ENCODE measurements at regions not wholly inside any gene's neighbourhood (a gene's known extent, or its start where the extent isn't known, plus 50 kb on each side); places are given as distances from the start of the nearest gene placed in this dataset.

DNA sequence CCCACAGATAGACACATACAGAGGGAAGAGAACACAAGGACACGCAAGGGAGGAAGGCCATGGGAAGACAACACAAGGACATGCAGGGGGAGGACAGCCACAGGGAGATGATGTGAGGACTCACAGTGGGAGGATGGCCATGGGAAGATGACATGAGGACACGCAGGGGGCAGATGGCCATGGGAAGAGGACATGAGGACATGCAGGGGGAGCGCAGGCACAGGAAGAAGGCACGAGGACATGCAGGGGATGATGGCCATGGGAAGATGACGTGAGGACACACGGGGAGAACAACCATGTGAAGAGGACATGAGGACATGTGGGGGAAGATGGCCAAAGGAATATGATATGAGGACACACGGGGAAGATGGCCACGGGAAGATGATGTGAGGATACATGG, 84.7 kb downstream of the UQCRFS1 start:
- no peak overlapping the region for H3K4me2 ChIP-seq (ENCODE audit: low read depth, low read length, poor library complexity, severe bottlenecking)
- no peaks in the 10 kb centered on the region for H3F3A ChIP-seq (ENCODE audit: low read depth)
- H3K79me2 ChIP-seq (ENCODE audit: insufficient read depth, low read length): no peaks in the 10 kb centered on the region
- no peaks in the 10 kb centered on the region for H3K9me2 ChIP-seq (replicated peaks; ENCODE audit: low read depth, low read length)
- no peaks in the 10 kb centered on the region for H3K27me3 ChIP-seq (ENCODE audit: insufficient read depth, low read length, poor library complexity, severe bottlenecking)
- H3K4me1 ChIP-seq (ENCODE audit: insufficient read depth, low read length, poor library complexity, severe bottlenecking): no peaks in the 10 kb centered on the region
- no peak overlapping the region for H2AFZ ChIP-seq (ENCODE audit: low read length)
- TF ChIP-seq EZH2phosphoT487 (IDR thresholded peaks at IDR 0.05; ENCODE audit: borderline replicate concordance): no peak
- TF ChIP-seq, protein P1, sequence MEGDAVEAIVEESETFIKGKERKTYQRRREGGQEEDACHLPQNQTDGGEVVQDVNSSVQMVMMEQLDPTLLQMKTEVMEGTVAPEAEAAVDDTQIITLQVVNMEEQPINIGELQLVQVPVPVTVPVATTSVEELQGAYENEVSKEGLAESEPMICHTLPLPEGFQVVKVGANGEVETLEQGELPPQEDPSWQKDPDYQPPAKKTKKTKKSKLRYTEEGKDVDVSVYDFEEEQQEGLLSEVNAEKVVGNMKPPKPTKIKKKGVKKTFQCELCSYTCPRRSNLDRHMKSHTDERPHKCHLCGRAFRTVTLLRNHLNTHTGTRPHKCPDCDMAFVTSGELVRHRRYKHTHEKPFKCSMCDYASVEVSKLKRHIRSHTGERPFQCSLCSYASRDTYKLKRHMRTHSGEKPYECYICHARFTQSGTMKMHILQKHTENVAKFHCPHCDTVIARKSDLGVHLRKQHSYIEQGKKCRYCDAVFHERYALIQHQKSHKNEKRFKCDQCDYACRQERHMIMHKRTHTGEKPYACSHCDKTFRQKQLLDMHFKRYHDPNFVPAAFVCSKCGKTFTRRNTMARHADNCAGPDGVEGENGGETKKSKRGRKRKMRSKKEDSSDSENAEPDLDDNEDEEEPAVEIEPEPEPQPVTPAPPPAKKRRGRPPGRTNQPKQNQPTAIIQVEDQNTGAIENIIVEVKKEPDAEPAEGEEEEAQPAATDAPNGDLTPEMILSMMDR (conservative IDR thresholded peaks at IDR 0.05; ENCODE audit: low read length): no peak
- H3K9me3 ChIP-seq (ENCODE audit: insufficient read depth, low read depth, low read length): peaks cover 5% of the 10 kb centered on the region; the same call in 1 of the 2 replicates
- H3K4me3 ChIP-seq (ENCODE audit: low read length, poor library complexity, severe bottlenecking): no peak overlapping the region
- no peak overlapping the region for H3K9ac ChIP-seq (ENCODE audit: low read depth, low read length, poor library complexity, severe bottlenecking)
- no peaks in the 10 kb centered on the region for H3K36me3 ChIP-seq (ENCODE audit: insufficient read depth, low read length)
- no peaks in the 10 kb centered on the region for H4K20me1 ChIP-seq (ENCODE audit: insufficient read depth, low read length, poor library complexity, severe bottlenecking)

DNA sequence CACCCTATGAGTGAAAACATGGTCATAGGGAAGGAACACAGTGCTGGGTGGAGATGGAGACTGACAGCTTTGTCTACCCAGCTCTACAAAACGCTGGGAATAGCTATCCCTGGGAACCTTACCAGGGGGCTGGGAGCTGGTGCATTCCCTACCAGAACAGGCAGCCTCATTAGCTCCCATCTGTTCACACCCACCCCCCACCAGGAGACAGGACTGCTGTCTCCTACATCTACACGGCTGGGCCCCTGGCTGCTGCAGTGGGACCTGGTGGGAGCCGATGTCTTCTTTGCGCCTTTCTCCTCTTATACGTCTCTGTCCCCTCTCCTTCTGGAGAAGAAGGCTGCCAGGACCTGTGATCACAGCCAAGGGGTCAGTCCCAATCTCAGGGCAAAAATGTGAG, 90.8 kb downstream of the UQCRFS1 start:
- H3K27me3 ChIP-seq (ENCODE audit: insufficient read depth, low read length, poor library complexity, severe bottlenecking): no peaks in the 10 kb centered on the region
- H3K36me3 ChIP-seq (ENCODE audit: insufficient read depth, low read length): no peaks in the 10 kb centered on the region

DNA sequence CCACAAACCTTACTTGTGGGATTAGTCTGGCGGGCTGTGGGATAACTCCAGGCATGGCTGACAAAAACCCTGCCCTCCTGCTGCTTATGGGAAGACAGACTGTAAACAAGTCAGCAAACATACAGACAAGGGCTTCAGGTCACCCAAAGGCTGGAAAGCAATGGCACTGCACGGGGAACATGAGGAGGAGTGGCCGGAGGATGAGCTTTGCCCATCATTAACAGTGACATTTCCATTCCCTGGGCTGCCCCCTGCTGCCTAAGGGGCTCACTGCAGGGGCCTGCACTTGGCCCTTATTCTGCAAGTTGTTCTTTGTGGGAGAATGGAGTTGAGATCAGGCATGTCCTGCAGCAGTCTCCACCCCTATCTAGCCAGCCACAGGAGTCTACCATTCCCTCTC, 91.3 kb downstream of the UQCRFS1 start:
- no peaks in the 10 kb centered on the region for H3K9me2 ChIP-seq (replicated peaks; ENCODE audit: low read depth, low read length)
- no peaks in the 10 kb centered on the region for H3K4me1 ChIP-seq (ENCODE audit: insufficient read depth, low read length, poor library complexity, severe bottlenecking)
- no peaks in the 10 kb centered on the region for H3K27me3 ChIP-seq (ENCODE audit: insufficient read depth, low read length, poor library complexity, severe bottlenecking)
- H3K4me3 ChIP-seq (ENCODE audit: low read length, poor library complexity, severe bottlenecking): no peak overlapping the region
- H3K79me2 ChIP-seq (ENCODE audit: insufficient read depth, low read length): no peaks in the 10 kb centered on the region
- H3K9me3 ChIP-seq (ENCODE audit: insufficient read depth, low read depth, low read length): no peaks in the 10 kb centered on the region; the same call in 1 of the 2 replicates
- H3K9ac ChIP-seq (ENCODE audit: low read depth, low read length, poor library complexity, severe bottlenecking): no peak overlapping the region
- TF ChIP-seq, protein P1 (conservative IDR thresholded peaks at IDR 0.05; ENCODE audit: low read length): no peak; the same call in 1 of the 2 replicates
- no peak for TF ChIP-seq EZH2phosphoT487 (IDR thresholded peaks at IDR 0.05; ENCODE audit: borderline replicate concordance)
- H3F3A ChIP-seq (ENCODE audit: low read depth): no peaks in the 10 kb centered on the region
- H3K36me3 ChIP-seq (ENCODE audit: insufficient read depth, low read length): no peaks in the 10 kb centered on the region
- no peak overlapping the region for H3K4me2 ChIP-seq (ENCODE audit: low read depth, low read length, poor library complexity, severe bottlenecking)
- H2AFZ ChIP-seq (ENCODE audit: low read length): no peak overlapping the region
- H4K20me1 ChIP-seq (ENCODE audit: insufficient read depth, low read length, poor library complexity, severe bottlenecking): no peaks in the 10 kb centered on the region

More for the DNA sequence above, 90.8 kb downstream of the UQCRFS1 start:
- Histone ChIP-seq H3K9me3 (ENCODE audit: insufficient read depth, low read depth, low read length) (no peaks in the 10 kb centered on the region; the same call in 1 of the 2 replicates), H3K4me1 (ENCODE audit: insufficient read depth, low read length, poor library complexity, severe bottlenecking) (no peaks in the 10 kb centered on the region), H3K9ac (ENCODE audit: low read depth, low read length, poor library complexity, severe bottlenecking) (no peak overlapping the region), H3F3A (ENCODE audit: low read depth) (no peaks in the 10 kb centered on the region), H3K4me3 (ENCODE audit: low read length, poor library complexity, severe bottlenecking) (no peak overlapping the region), H3K9me2 (replicated peaks; ENCODE audit: low read depth, low read length) (no peaks in the 10 kb centered on the region), H3K79me2 (ENCODE audit: insufficient read depth, low read length) (no peaks in the 10 kb centered on the region), H4K20me1 (ENCODE audit: insufficient read depth, low read length, poor library complexity, severe bottlenecking) (no peaks in the 10 kb centered on the region), H2AFZ (ENCODE audit: low read length) (no peak overlapping the region), H3K4me2 (ENCODE audit: low read depth, low read length, poor library complexity, severe bottlenecking) (no peak overlapping the region)
- TF ChIP-seq, protein P1 (conservative IDR thresholded peaks at IDR 0.05; ENCODE audit: low read length): no peak
- no peak for TF ChIP-seq EZH2phosphoT487 (IDR thresholded peaks at IDR 0.05; ENCODE audit: borderline replicate concordance)

Data from Loucy (cell line).